ENCODE measurements at regions not wholly inside any gene's neighbourhood (a gene's known extent, or its start where the extent isn't known, plus 50 kb on each side); places are given as distances from the start of the nearest gene placed in this dataset.
"Not testable (repeated sequence)": the region's sequence is repeated elsewhere in the genome, so short reads cannot be mapped to it uniquely, and the experiment has no call there.

DNA sequence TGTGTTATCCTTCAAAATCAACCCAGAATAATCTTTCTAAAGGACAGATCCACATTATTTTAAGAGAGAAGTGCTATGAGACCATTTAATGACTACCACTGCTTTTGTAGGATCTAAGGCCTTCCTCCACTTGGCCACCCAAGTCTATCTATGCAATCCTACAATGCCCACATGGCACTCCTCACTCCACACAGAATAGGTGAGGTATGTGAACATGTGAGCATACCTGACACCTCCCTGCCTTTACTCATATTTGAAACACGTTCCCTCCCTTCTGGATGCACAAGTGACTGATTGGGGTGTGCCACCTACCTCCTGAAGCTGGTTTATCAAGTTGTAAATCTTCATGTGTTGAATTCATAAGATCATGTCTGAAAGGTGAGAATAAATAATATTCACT, 147.5 kb upstream of the KCTD7 start:
- H3K27ac ChIP-seq (ENCODE audit: insufficient read depth in 1 of 2, low read depth in 1 of 2, low read length in 2 of 2, poor library complexity in 1 of 2, severe bottlenecking in 2 of 2); H3K9me3 ChIP-seq (ENCODE audit: control extremely low read depth in 1 of 5, control insufficient read depth in 4 of 5, insufficient read depth in 2 of 5, low read depth in 1 of 5, low read length in 4 of 5); CTCF ChIA-PET; H3K4me1 ChIP-seq (ENCODE audit: control extremely low read depth in 1 of 4, control insufficient read depth in 4 of 4, insufficient read depth in 4 of 4, low read length in 3 of 4); H3K4me3 ChIP-seq (ENCODE audit: control insufficient read depth in 1 of 7, extremely low read depth in 1 of 7, insufficient read depth in 4 of 7, low read depth in 2 of 7, low read length in 6 of 7); DNase-seq; POLR2A ChIA-PET; H3K27me3 ChIP-seq (replicated peaks in 2 of 5; ENCODE audit: control insufficient read depth in 4 of 5, insufficient read depth in 5 of 5, low read length in 4 of 5): not testable (repeated sequence)
- WGBS (ENCODE audit: insufficient coverage) = no CpG with 5 or more reads among the region's 1 CpG
- H3K36me3 ChIP-seq (ENCODE audit: control insufficient read depth in 4 of 4, insufficient read depth in 4 of 4, low read length in 3 of 4) = peaks cover 0 to 11% (median 3%) of the 10 kb centered on the region in 4 experiments

DNA sequence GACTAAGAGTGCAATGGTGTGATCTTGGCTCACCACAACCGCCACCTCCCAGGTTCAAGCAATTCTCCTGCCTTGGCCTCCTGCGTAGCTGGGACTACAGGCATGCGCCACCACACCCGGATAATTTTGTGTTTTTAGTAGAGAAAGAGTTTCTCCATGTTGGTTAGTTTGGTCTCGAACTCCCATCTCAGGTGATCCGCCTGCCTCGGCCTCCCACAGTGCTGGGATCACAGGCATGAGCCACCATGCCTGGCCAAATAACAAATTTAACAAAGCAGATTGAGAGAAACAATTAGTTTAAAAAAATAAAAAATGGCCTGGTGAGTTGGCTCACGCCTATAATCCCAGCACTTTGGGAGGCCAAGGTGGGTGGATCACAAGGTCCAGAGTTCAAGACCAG, 139.6 kb upstream of the KCTD7 start:
- H3K36me3 ChIP-seq (ENCODE audit: control insufficient read depth in 4 of 4, insufficient read depth in 4 of 4, low read length in 3 of 4); CTCF ChIA-PET; H3K4me3 ChIP-seq (ENCODE audit: control insufficient read depth in 1 of 7, extremely low read depth in 1 of 7, insufficient read depth in 4 of 7, low read depth in 2 of 7, low read length in 6 of 7); H3K9me3 ChIP-seq (ENCODE audit: control extremely low read depth in 1 of 5, control insufficient read depth in 4 of 5, insufficient read depth in 2 of 5, low read depth in 1 of 5, low read length in 4 of 5); H3K27me3 ChIP-seq (replicated peaks in 2 of 5; ENCODE audit: control insufficient read depth in 4 of 5, insufficient read depth in 5 of 5, low read length in 4 of 5); H3K27ac ChIP-seq (ENCODE audit: insufficient read depth in 1 of 2, low read depth in 1 of 2, low read length in 2 of 2, poor library complexity in 1 of 2, severe bottlenecking in 2 of 2); POLR2A ChIA-PET; DNase-seq: not testable (repeated sequence)
- peaks cover 0 to 13% (median 10%) of the 10 kb centered on the region in 4 experiments for H3K4me1 ChIP-seq (ENCODE audit: control extremely low read depth in 1 of 4, control insufficient read depth in 4 of 4, insufficient read depth in 4 of 4, low read length in 3 of 4)
- WGBS (ENCODE audit: insufficient coverage) = 100% methylated on average over 2 of the region's 8 CpGs

GRCh38 chr7:66489741-66490140, 138.9 kb upstream of the KCTD7 start:
- POLR2A ChIA-PET; CTCF ChIA-PET; DNase-seq; H3K9me3 ChIP-seq (ENCODE audit: control extremely low read depth in 1 of 5, control insufficient read depth in 4 of 5, insufficient read depth in 2 of 5, low read depth in 1 of 5, low read length in 4 of 5); H3K4me3 ChIP-seq (ENCODE audit: control insufficient read depth in 1 of 7, extremely low read depth in 1 of 7, insufficient read depth in 4 of 7, low read depth in 2 of 7, low read length in 6 of 7); H3K27me3 ChIP-seq (replicated peaks in 2 of 5; ENCODE audit: control insufficient read depth in 4 of 5, insufficient read depth in 5 of 5, low read length in 4 of 5); H3K27ac ChIP-seq (ENCODE audit: insufficient read depth in 1 of 2, low read depth in 1 of 2, low read length in 2 of 2, poor library complexity in 1 of 2, severe bottlenecking in 2 of 2); H3K36me3 ChIP-seq (ENCODE audit: control insufficient read depth in 4 of 4, insufficient read depth in 4 of 4, low read length in 3 of 4): not testable (repeated sequence)
- H3K4me1 ChIP-seq (ENCODE audit: control extremely low read depth in 1 of 4, control insufficient read depth in 4 of 4, insufficient read depth in 4 of 4, low read length in 3 of 4) = peaks cover 0 to 16% (median 12%) of the 10 kb centered on the region in 4 experiments
- WGBS (ENCODE audit: insufficient coverage) = no CpG with 5 or more reads among the region's 2 CpGs

GRCh38 chr7:66490979-66491378, 137.7 kb upstream of the KCTD7 start:
- peaks cover 0 to 16% (median 12%) of the 10 kb centered on the region in 4 experiments for H3K4me1 ChIP-seq (ENCODE audit: control extremely low read depth in 1 of 4, control insufficient read depth in 4 of 4, insufficient read depth in 4 of 4, low read length in 3 of 4)
- H3K27ac ChIP-seq (ENCODE audit: insufficient read depth in 1 of 2, low read depth in 1 of 2, low read length in 2 of 2, poor library complexity in 1 of 2, severe bottlenecking in 2 of 2); H3K27me3 ChIP-seq (replicated peaks in 2 of 5; ENCODE audit: control insufficient read depth in 4 of 5, insufficient read depth in 5 of 5, low read length in 4 of 5); POLR2A ChIA-PET; H3K9me3 ChIP-seq (ENCODE audit: control extremely low read depth in 1 of 5, control insufficient read depth in 4 of 5, insufficient read depth in 2 of 5, low read depth in 1 of 5, low read length in 4 of 5); H3K36me3 ChIP-seq (ENCODE audit: control insufficient read depth in 4 of 4, insufficient read depth in 4 of 4, low read length in 3 of 4); DNase-seq; H3K4me3 ChIP-seq (ENCODE audit: control insufficient read depth in 1 of 7, extremely low read depth in 1 of 7, insufficient read depth in 4 of 7, low read depth in 2 of 7, low read length in 6 of 7); CTCF ChIA-PET: not testable (repeated sequence)
- WGBS (ENCODE audit: insufficient coverage) = 96% methylated on average over 4 of the region's 11 CpGs

DNA sequence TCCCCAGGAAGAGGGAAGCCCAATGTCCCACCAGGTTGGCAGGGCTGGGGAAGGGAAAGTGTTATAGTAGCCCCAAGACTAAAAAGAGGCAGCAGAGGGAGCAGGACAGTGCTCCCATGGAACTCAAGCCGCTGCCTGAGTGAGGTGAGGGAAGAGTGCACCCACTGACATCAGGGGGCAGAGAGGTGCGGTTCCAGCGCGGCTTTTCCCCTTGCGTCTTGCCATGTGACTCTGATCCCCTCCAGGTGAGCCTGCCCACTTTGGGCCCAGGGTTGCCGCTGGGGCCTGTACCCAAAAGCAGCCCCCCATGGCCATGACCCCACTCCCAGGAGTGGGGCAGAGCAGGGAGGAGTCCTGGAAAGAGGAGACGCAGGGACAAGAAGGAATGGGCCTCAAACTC, 136.3 kb upstream of the KCTD7 start:
- POLR2A ChIA-PET; H3K27me3 ChIP-seq (replicated peaks in 2 of 5; ENCODE audit: control insufficient read depth in 4 of 5, insufficient read depth in 5 of 5, low read length in 4 of 5); CTCF ChIA-PET; H3K9me3 ChIP-seq (ENCODE audit: control extremely low read depth in 1 of 5, control insufficient read depth in 4 of 5, insufficient read depth in 2 of 5, low read depth in 1 of 5, low read length in 4 of 5); H3K36me3 ChIP-seq (ENCODE audit: control insufficient read depth in 4 of 4, insufficient read depth in 4 of 4, low read length in 3 of 4); DNase-seq: not testable (repeated sequence)
- Histone ChIP-seq H3K4me1 (ENCODE audit: control extremely low read depth in 1 of 4, control insufficient read depth in 4 of 4, insufficient read depth in 4 of 4, low read length in 3 of 4) (peaks cover 0 to 16% (median 12%) of the 10 kb centered on the region in 4 experiments), H3K27ac (ENCODE audit: insufficient read depth in 1 of 2, low read depth in 1 of 2, low read length in 2 of 2, poor library complexity in 1 of 2, severe bottlenecking in 2 of 2) (peak overlapping the region in 1 of 2 experiments; percentile 95), H3K4me3 (ENCODE audit: control insufficient read depth in 1 of 7, extremely low read depth in 1 of 7, insufficient read depth in 4 of 7, low read depth in 2 of 7, low read length in 6 of 7) (peak overlapping the region in 4 of 7 experiments; percentile 81 to 96 (median 86))
- WGBS (ENCODE audit: insufficient coverage) = 99% methylated on average over 6 of the region's 7 CpGs

GRCh38 chr7:66493235-66494205, 135.2 kb upstream of the KCTD7 start:
- under 1% methylated on average over 67 of the region's 68 CpGs for WGBS (ENCODE audit: insufficient coverage)
- CTCF ChIA-PET = interaction anchor here (0.7 to 1.2 kb wide), 4 partner anchors 30 to 289 kb away, joined by 3 to 6 read pairs (median 3); partner anchors contain the start of gene TPST1
- DNase-seq = peak; percentile 98
- no peaks in the 10 kb centered on the region for H3K27me3 ChIP-seq (replicated peaks in 2 of 5; ENCODE audit: control insufficient read depth in 4 of 5, insufficient read depth in 5 of 5, low read length in 4 of 5)
- H3K27ac ChIP-seq (ENCODE audit: insufficient read depth in 1 of 2, low read depth in 1 of 2, low read length in 2 of 2, poor library complexity in 1 of 2, severe bottlenecking in 2 of 2) = peak overlapping the region; percentile 85 to 95
- H3K36me3 ChIP-seq (ENCODE audit: control insufficient read depth in 4 of 4, insufficient read depth in 4 of 4, low read length in 3 of 4) = no peaks in the 10 kb centered on the region
- peak overlapping the region; percentile 50 to 96 (median 84) for H3K4me3 ChIP-seq (ENCODE audit: control insufficient read depth in 1 of 7, extremely low read depth in 1 of 7, insufficient read depth in 4 of 7, low read depth in 2 of 7, low read length in 6 of 7)
- H3K4me1 ChIP-seq (ENCODE audit: control extremely low read depth in 1 of 4, control insufficient read depth in 4 of 4, insufficient read depth in 4 of 4, low read length in 3 of 4) = peaks cover 0 to 16% (median 12%) of the 10 kb centered on the region in 4 experiments
- POLR2A ChIA-PET = interaction anchor here (0.5 to 0.7 kb wide), 3 partner anchors 41 to 513 kb away, joined by 3 to 4 read pairs (median 3); no protein-coding TSS in a partner anchor
- no peaks in the 10 kb centered on the region for H3K9me3 ChIP-seq (ENCODE audit: control extremely low read depth in 1 of 5, control insufficient read depth in 4 of 5, insufficient read depth in 2 of 5, low read depth in 1 of 5, low read length in 4 of 5)

- DNase-seq = no peak
- H3K4me1 ChIP-seq (ENCODE audit: control extremely low read depth in 1 of 4, control insufficient read depth in 4 of 4, insufficient read depth in 4 of 4, low read length in 3 of 4) = peaks cover 0 to 16% (median 12%) of the 10 kb centered on the region in 4 experiments
- no peak overlapping the region for H3K4me3 ChIP-seq (ENCODE audit: control insufficient read depth in 1 of 7, extremely low read depth in 1 of 7, insufficient read depth in 4 of 7, low read depth in 2 of 7, low read length in 6 of 7)
- no peaks in the 10 kb centered on the region for H3K27me3 ChIP-seq (replicated peaks in 2 of 5; ENCODE audit: control insufficient read depth in 4 of 5, insufficient read depth in 5 of 5, low read length in 4 of 5)
- no peaks in the 10 kb centered on the region for H3K36me3 ChIP-seq (ENCODE audit: control insufficient read depth in 4 of 4, insufficient read depth in 4 of 4, low read length in 3 of 4)
- ChIA-PET CTCF (no interaction called here), POLR2A (no interaction called here)
- H3K27ac ChIP-seq (ENCODE audit: insufficient read depth in 1 of 2, low read depth in 1 of 2, low read length in 2 of 2, poor library complexity in 1 of 2, severe bottlenecking in 2 of 2) = no peak overlapping the region
- no peaks in the 10 kb centered on the region for H3K9me3 ChIP-seq (ENCODE audit: control extremely low read depth in 1 of 5, control insufficient read depth in 4 of 5, insufficient read depth in 2 of 5, low read depth in 1 of 5, low read length in 4 of 5)
- WGBS (ENCODE audit: insufficient coverage) = 90% methylated on average over 4 of the region's 5 CpGs
These were observed 131.3 kb upstream of the KCTD7 start for GRCh38 chr7:66497346-66497745.
